GM19438 (cell line): ENCODE measurements at regions not wholly inside any gene's neighbourhood (a gene's known extent, or its start where the extent isn't known, plus 50 kb on each side); places are given as distances from the start of the nearest gene placed in this dataset.
"Not testable (repeated sequence)": the region's sequence is repeated elsewhere in the genome, so short reads cannot be mapped to it uniquely, and the experiment has no call there.

ENCODE experiments used
- ATAC-seq: cut with Tn5 transposase; IDR thresholded peaks from one replicate; pipeline ENCODE4 v1.9.1; 2021; ENCODE audit warnings: low read depth; ENCODE audit not compliant: unreplicated experiment

DNA sequence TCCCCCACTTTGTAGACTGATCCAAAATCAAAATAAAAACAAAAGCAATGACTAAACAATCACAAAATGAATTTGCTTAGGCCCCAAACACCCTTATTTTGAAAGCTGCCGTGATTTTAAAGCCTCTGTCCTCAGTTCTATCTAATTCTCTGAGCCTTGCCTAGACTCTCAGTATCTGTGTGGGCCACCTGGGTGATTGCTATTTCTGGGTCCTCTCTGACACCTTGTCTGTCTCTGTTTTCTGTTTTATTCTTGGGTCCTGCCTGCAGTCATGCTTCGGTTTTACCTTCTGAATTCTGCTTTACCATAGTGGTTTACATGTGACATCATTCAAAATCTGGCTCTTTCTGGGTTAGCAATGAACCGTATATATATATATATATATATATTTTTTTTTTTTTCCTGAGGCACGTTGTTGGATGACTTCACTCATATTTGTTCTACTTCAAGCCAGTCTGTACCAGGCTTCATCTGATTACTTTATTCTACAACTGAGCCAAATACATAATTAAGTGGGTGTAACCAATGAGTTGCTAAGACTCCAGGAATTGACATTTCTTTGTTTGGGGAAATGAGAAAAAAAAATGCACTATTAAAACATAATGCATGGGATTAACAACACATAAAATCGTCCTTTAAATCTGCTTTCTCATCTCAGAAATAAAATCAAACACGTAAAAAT, 710.7 kb upstream of the SLIT2 start:
- ATAC-seq: no peak

DNA sequence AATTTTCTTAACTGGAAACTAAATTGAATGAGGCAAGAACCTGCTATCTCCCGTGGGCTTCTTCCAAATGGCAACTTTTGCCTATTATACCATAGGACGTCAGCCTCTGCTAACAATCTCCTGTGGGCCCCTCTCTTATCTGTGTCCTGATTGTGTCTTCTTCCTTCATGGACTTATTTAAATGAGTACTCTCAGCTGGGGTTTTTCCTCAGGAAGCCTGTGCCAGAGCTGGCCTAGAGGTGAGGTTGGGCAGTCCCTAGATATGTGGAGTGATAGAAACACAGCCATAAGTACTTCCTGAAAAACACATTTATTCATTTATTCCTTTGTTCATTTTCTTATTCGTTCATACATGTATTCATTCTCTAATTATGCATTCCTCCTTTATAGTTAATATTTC, 712.5 kb upstream of the SLIT2 start:
- no peak for ATAC-seq

DNA sequence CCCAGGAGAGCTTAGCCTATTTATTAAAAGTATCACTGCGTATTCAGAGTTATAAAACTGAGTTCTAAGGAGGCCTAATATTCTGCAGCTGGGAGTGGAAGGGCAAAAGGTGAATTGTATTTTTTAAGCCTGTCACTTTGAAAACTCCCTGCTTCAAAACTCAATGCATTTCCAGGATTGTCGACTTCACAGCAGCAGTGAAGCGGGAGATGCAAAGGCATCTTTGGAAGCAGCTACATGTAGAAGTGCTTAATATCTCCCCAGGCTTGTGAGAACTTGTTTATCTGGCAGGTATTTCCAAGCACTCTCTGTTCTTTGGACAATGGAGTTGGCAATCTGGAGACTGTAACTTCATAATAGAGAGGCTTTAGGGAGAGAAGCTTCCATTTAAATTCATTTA, 717.5 kb upstream of the SLIT2 start:
- ATAC-seq: no peak

DNA sequence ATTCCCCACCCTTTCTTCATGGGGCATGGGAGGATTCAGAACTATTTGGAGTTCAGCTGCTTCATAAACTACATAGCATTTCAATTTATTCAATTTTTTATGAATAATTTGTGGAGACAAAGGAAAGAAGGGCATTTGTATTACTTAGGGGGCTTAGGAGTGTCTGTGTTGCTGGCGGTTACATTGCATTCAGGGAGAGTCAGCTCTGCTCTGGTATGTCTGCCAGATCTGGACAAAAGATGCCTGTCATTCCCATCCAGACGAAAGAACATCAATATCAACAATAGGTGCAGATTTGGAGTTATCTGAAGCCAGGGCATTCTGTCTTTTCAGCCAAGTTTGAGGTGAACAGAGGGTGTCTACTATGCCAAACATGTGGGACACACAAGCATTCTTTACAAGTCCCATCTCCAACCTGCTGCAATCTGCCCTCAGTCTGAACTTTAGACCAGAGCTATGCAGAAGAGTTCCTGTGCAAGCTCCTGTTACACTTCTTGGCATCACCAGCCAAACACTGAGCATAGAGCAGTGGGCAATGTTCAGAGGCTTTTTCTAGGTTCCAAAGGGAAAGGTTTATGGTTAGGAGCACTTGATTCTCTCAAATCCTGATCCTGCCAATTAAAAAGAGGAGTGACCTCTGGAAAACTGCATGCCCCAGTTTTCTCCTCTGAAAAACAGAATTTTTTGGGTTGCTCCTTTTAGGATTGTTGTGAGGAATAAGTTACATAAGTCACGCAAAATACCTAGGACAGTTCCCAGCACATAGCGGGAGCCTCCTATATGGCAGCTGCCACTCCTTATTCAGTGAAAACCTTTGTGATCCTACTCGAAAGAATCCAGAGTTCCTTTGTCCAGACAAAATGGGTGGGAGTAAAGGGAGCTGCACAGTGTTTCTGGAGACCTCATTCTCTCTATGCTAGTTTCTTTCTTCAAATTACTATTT, 719.5 kb upstream of the SLIT2 start:
- no peak for ATAC-seq

DNA sequence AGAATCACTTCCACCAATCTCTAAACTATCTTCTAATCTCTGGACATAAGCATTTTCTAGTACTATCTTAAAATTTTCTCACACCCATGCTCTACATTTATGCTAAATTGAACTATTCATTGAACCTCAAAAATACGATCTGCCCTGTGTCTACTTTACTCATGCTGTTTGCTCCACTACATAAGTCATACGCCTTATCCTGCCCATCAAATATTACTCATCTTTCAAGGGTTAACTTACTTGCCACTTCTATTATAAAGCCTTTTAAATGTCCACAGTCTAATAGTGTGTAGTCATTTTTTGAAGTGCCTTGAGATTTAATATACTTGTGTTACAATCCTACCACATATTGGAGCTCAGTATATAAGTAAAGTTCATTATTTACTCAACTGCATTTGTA, 727.7 kb upstream of the SLIT2 start:
- no peak for ATAC-seq

DNA sequence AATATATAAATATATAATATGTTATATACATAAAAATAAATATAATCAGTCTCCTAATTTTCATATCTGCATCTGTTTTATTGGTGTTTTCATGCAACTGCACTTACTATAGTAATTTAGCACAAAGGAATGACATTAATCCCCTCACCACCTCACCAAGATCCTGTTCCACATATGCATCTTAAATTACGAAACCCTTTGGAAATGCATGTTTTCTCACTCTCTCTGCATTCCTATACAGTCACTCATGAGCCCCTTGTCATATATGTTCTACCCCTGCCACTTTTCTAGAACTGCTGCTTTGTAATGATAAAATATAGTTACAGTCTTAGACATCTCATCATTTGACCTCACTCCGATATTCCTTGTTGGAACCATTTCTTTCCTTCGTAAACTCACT, 728.7 kb upstream of the SLIT2 start:
- ATAC-seq: no peak

DNA sequence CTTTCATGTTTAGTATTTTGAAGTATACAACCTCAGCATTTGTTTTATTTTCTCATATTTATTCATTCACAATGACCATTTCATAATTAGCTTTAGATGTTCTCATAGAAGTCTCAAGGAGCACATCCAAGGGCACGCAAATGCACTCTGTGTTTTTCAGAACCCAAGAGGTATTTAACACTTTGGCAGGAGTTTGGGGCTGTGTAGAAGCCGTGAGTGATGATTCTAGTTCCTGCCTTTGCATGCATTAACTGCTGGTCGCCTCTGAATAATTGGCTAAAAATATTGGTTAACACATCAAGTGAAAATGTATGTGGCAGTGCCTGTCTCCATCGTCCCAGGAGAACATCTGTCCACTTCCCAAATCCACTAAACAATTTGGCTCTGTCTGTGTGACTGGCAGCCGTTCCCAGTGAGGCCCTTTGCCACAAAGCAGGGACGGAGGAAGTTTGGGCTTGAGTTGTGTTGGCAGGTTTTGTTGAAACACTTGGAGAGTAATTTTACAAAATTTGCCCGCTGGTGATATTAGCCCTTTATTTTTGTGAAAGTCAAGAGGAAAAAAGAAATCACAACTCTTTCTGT, 730.7 kb upstream of the SLIT2 start:
- no peak for ATAC-seq

DNA sequence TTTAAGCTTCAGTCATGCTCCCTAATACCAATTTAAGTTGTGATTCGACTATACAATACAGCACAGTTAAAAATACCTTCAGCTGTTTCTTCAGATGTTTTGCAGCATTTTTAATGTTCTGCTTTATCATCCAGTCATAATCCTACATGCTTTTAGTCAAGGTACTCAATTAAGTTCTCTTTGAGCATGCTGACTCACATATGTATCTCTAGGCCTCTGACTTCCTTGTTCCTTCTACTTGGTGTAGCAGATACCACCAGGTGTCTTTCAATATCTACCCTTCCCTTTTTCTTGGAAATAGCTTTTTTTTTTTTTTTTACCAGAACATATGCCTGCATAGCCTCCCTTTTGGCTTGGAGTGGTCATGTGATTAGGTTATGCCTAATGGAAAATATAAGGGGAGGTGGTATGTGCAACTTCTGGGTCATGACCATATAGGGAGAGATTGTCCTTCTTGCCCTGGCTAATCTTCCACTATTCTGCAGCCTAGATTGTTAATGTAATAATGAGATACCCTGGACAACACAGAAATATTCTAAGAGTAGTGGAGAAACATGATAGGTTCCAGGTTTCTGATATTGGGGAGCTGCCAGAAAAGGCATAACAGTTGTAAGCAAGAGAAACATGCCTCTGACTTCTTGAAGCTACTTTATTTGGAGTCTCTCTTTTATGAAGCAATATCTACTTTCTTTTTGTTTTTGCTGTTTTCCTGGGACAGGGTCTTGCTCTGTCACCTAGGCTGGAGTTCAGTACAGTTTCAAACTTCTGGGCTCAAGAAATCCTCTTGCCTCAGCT, 737.2 kb upstream of the SLIT2 start:
- no peak for ATAC-seq

DNA sequence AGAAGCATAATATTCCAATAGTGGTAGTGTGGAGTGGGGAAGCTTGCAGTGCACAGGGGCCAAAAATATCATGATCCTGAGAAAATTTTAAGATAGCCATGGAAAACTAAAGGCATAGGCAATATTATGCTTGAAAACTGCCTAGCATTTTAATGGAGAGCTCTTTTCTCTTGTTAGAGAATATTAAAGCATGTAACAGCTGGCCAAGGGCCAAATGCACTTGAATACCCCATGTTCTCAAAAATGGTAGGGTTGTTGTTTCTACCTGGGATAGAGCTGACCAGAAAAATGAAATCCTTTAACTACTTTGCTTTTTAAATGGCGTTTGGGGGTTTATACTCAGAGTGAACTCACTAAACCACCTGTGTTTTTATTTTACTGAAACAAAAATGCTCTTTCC, 739.6 kb upstream of the SLIT2 start:
- ATAC-seq: no peak

DNA sequence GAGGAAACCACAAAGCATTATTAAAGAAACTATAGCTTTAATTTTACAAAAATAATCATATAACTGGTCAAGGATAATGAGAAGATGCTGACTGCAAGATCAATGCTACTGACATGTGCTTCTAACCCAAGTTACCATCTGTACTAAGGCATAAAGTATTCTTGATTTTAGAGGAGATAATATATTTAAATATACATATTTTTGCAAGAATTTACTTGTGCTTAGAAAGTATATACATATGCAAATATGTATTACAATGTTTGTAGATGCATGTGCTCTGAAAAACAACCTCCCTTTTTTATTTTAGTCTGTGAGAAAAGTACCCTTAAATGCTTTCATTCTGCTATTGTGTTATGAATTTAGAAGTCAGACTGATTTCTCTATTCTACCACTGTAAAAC, 740.7 kb upstream of the SLIT2 start:
- no peak for ATAC-seq

DNA sequence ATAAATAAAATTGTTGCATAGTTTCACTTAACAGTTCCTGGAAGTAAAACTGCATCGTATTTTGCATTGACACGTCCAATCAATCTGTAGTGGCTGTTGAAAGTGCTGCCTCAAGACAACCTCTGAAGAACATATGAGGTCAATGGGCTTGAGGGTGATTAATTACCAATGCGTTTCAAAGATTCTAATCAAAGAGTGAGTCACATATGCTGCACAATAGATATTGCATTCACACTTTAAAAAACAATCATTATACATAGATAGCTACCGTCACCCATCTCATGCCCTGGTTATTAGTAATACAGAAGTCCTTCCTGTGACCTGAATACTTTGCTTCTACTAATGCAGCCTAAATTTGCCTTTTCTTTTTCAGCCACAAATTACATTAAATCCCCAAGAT, 743.3 kb upstream of the SLIT2 start:
- ATAC-seq: no peak

DNA sequence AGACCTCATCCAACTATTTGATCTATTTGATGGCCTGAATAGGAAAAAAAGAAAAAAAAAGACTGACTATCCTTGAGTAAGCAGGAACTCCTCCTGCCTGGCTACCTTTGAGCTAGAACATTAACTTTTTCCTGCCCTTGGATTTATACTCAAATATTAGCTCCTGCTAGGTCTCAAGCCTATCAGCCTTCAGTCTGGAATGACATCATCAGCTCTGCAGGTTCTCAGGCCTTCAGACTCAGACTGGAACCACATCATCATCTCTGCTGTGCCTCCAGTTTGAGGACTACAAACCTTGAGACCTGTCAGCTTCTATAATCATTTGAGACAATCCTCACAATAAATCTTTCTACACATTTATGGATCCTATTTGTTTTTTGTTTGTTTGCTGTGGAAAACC, 754.0 kb upstream of the SLIT2 start:
- no peak for ATAC-seq

DNA sequence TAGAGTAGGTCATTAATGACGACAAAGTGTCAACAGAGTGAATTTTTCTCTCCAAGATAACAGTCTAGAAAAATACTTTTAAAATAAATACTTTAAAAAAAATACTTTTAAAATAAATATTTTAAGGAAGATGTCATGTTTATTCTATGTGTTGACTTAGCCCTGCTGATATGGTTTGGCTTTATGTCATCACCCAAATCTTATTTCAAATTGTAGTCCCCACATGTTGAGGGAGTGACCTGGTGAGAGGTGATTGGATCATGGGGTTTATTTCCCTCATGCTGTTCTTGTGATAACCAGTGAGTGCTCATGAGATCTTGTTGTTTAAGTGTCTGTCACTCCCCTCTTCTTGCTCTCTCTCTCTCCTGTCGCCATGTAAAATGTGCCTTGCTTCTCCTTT, 754.9 kb upstream of the SLIT2 start:
- no peak for ATAC-seq

DNA sequence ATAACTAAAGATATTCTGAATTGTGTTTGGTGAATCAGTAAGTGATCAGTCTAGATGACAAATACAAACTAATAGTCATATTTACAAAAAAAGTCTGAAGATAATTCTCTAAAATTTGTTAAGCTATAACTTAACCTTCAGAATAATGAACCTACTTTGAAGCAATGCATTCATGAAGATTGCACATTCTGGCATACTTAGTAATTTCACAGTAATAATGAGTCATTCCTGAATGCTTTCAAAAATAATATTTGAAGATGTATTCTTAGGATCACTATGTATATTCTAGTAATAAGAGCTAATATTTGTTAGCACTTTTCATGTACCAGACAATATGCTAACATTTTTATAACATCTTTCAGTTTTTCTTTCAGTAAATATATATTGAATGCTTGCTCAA, 756.7 kb upstream of the SLIT2 start:
- no peak for ATAC-seq

DNA sequence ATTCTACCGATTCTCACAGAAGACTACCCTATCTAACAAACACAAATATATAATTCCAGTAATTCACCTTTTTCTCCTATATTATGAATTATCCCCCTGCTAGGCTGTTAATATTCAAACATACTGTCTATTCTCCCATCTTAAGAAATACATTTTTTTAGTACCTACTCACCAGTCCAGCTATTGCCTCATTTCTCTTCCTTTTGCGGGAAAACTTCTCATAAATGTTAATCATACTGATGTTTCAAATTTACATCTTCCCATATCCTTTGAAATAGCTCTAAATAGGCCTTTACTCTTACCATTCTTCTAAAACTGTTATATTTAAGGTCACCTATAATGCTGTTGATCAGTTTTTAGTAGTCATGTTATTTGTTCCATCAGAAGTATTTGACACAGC, 759.1 kb upstream of the SLIT2 start:
- no peak for ATAC-seq

DNA sequence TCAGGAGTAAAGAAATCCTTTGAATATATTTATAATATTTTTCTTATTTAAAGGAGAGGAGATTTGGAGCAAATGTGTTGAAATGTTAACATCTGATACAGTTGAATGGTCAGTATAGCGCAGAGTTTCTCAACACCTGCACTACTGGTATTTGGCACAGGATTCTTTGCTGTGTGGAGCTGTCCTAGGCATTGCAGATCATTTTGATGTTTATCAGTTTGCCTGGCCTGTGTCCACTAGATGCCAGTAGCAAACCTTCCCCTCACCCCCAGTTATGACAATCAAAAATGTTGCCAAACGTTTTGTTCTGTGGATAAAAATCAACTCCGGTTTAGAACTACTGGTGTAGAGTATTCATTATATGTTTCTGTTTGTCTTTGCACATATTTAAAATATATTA, 765.3 kb upstream of the SLIT2 start:
- no peak for ATAC-seq

DNA sequence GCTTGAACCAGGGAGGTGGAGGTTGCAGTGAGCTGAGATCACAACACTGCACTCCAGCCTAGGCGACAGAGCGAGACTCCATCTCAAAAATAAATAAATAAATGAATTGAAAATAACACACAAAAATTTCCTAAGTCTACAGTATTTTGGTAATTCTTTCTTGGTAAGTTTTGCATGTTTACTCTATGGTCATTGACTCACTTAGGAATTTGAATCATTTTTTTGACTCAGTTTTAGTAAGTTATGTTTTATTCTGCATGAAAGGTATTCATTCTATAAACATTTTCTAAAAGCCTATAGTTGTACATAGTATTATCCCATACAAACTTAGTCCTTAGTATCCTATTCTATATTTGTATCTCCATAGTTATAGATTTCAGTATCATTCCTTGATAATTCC, 772.9 kb upstream of the SLIT2 start:
- ATAC-seq: no peak

DNA sequence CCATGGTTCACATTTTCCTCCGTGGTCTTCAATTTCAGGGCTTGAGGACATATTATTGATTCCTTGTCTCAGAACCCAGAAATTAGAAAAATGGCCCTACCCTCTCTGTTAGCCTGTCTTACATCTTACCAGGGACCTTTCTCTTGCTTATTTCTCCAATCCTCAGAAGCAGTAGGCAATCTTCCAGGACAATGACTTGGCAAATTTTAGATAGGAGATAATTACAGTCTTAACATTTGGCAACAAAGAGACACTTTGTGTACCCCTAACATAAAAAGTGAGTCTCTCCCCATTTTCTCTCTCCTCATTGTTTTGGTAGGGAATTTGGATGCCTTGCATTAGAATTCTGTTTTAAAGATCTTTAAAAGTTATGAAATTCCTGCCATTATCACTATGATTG, 778.1 kb upstream of the SLIT2 start:
- ATAC-seq: no peak

DNA sequence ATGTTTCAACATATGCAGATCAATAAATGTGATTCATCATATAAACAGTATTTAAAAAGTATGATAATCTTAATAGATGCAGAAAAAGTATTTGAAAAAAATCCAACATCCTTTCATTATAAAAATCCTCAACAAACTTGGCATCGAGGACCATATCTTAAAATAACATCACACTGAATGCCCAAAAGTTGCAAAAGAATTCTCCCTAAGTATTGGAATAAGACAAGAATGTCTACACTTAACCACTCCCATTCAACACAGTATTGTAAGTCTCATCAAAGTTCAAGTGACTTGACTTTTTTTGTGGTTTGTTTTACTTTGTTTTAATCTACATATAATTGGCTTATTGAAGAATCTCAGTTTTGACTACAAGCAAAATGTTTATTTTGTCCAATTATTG, 779.0 kb upstream of the SLIT2 start:
- no peak for ATAC-seq

DNA sequence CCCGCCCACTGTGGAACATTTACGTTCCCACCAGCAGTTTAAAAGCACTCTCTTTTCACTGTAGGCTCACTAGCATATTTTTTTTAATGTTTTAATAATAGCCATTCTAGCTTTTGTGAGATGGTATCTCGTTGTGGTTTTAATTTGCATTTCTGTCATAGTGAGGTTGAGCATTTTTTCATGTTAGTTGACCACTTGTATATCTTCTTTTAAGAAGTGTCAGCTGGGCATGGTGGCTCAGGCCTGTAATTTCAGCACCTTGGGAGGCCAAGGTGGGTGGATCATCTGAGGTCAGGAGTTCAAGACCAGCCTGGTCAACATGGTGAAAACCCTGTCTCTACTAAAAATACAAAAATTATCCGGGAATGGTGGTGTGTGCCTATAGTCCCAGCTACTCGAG, 781.7 kb upstream of the SLIT2 start:
- ATAC-seq: not testable (repeated sequence)

DNA sequence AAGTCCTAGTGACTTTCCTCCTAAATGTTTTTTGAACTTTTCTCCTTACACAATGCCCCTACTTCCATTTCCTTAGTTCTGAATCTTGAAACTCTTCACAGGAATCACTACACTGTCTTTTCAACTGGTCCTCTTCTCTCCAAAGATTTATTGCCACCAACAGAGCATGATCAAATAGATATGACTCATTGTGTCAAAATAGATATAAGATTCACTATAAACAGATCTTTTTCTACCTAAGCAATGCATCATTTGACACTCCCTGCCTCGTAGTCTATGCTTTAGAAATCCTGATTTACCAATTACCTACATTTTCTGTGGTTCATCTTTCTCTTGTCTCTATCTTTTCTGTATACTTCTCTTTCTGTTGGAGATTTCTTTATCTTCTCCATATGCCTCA, 789.6 kb upstream of the SLIT2 start:
- ATAC-seq: no peak
